Psoas muscle (tissue), 7 donors: ENCODE measurements at regions not wholly inside any gene's neighbourhood (a gene's known extent, or its start where the extent isn't known, plus 50 kb on each side); places are given as distances from the start of the nearest gene placed in this dataset.

Experiments used
- ATAC-seq, 4 donors: fragments of 200-7000 bp; cut with Tn5 transposase; one replicate each; pipeline ENCODE4 v1.9.1; 2020; ENCODE audit warnings: moderate library complexity in 3 of 4, mild to moderate bottlenecking in 2 of 4
- DNase-seq, 2 donors: peaks; one replicate each; pipeline ENCODE4 v3.0.0-alpha.2; 2020
- H3K27ac ChIP-seq: fragments of 200-600 bp; one replicate; pipeline ENCODE4 v1.8.0; 2022
- H3K27me3 ChIP-seq, 3 donors: fragments of 200-600 bp in 1 of 3; one replicate each; pipeline versions ENCODE4 v1.6.1 to v1.8.0; 2013 to 2022; ENCODE audit warnings: low read length in 2 of 3, mild to moderate bottlenecking in 2 of 3, moderate library complexity in 1 of 3; ENCODE audit not compliant: insufficient read depth in 3 of 3
- H3K36me3 ChIP-seq, 2 donors: fragments of 200-600 bp in 1 of 2; one replicate each; pipeline versions ENCODE4 v1.6.1 to v1.8.0; 2013 to 2022; ENCODE audit warnings: low read depth in 1 of 2, mild to moderate bottlenecking in 1 of 2, moderate library complexity in 1 of 2; ENCODE audit not compliant: insufficient read depth in 1 of 2
- H3K4me1 ChIP-seq: fragments of 200-600 bp; one replicate; pipeline ENCODE4 v1.8.0; 2022
- H3K4me3 ChIP-seq: fragments of 200-600 bp; one replicate; pipeline ENCODE4 v1.8.0; 2022; ENCODE audit warnings: mild to moderate bottlenecking
- H3K9me3 ChIP-seq: fragments of 200-600 bp; one replicate; pipeline ENCODE4 v1.8.0; 2022
- CTCF ChIP-seq: fragments of 200-600 bp; IDR thresholded peaks from one replicate; pipeline ENCODE4 v1.8.0; 2022; ENCODE audit warnings: antibody characterized with exemption
- WGBS, 3 donors: extraction: QIAGEN DNeasy Blood & Tissue Kit; methylation state at CpG; one replicate each; pipeline versions ENCODE4 v1.1.6 to v1.1.7; 2013; 5-methylcytosine and 5-hydroxymethylcytosine counted together
- intact Hi-C, 2 donors: fragments of 100-400 bp; cut with DNase I; formaldehyde crosslinking; loops; one replicate each; pipeline versions ENCODE4 v1.11.0 to v1.14.2; 2022
- donor health status: healthy with polysubstance abuse.
- donor health status: DM: no; HTN: no; CAD: no; lungs with moderate emphysema.
- donor health status: Bipolar disorder and iron deficiency.
- donor health status: healthy.
- donor health status: DM: yes; HTN: yes; CAD: no.
- donor health status: DM: no; HTN: no; CAD: no.
- donor health status: DM: yes; HTN: yes; CAD: no.

- H3K4me1 ChIP-seq, result no peaks in the 10 kb centered on the region
- no peaks in the 10 kb centered on the region for H3K36me3 ChIP-seq
- H3K27ac ChIP-seq, result no peak overlapping the region
- no peak overlapping the region for H3K4me3 ChIP-seq
- ATAC-seq, result no peak
- intact Hi-C loops, result no loop called here
- TF ChIP-seq CTCF, result no peak
- H3K27me3 ChIP-seq, result no peaks in the 10 kb centered on the region
- DNase-seq, result no peak
- no peaks in the 10 kb centered on the region for H3K9me3 ChIP-seq
- 86 to 89% (median 89%) methylated on average over 3 of the region's 3 CpGs for WGBS, 3 donors
Observed at GRCh38 chr21:14688412-14688811, 142.3 kb upstream of the SAMSN1 start.

- ATAC-seq (no peak), DNase-seq (no peak)
- no peaks in the 10 kb centered on the region for H3K27me3 ChIP-seq
- H3K4me1 ChIP-seq, result no peaks in the 10 kb centered on the region
- H3K36me3 ChIP-seq, result no peaks in the 10 kb centered on the region
- no peaks in the 10 kb centered on the region for H3K9me3 ChIP-seq
- no peak overlapping the region for H3K4me3 ChIP-seq
- no peak for TF ChIP-seq CTCF
- intact Hi-C loops, result no loop called here
- no peak overlapping the region for H3K27ac ChIP-seq
Observed at GRCh38 chr21:14687268-14687625, 141.1 kb upstream of the SAMSN1 start.

- no peaks in the 10 kb centered on the region for H3K36me3 ChIP-seq
- no peak for TF ChIP-seq CTCF
- no peaks in the 10 kb centered on the region for H3K9me3 ChIP-seq
- no peaks in the 10 kb centered on the region for H3K4me1 ChIP-seq
- intact Hi-C loops, result no loop called here
- ATAC-seq, result no peak
- no peak overlapping the region for H3K27ac ChIP-seq
- DNase-seq, result no peak
- WGBS, 3 donors, result 72 to 79% (median 74%) methylated on average over 8 of the region's 8 CpGs
- no peak overlapping the region for H3K4me3 ChIP-seq
- H3K27me3 ChIP-seq, result no peaks in the 10 kb centered on the region
Observed at GRCh38 chr21:14686466-14687267, 140.6 kb upstream of the SAMSN1 start.

GRCh38 chr21:14685568-14685967, 139.5 kb upstream of the SAMSN1 start:
- Histone ChIP-seq H3K27ac (no peak overlapping the region), H3K9me3 (no peaks in the 10 kb centered on the region), H3K4me3 (no peak overlapping the region), H3K36me3 (no peaks in the 10 kb centered on the region), H3K4me1 (no peaks in the 10 kb centered on the region), H3K27me3 (no peaks in the 10 kb centered on the region)
- intact Hi-C loops, result no loop called here
- ATAC-seq (no peak), DNase-seq (no peak)
- 50 to 80% (median 73%) methylated on average over 2 of the region's 2 CpGs for WGBS, 3 donors
- no peak for TF ChIP-seq CTCF

GRCh38 chr21:14684071-14684470, 138.0 kb upstream of the SAMSN1 start:
- TF ChIP-seq CTCF, result no peak
- Histone ChIP-seq H3K27me3 (no peaks in the 10 kb centered on the region), H3K9me3 (no peaks in the 10 kb centered on the region), H3K27ac (no peak overlapping the region), H3K4me3 (no peak overlapping the region), H3K4me1 (no peaks in the 10 kb centered on the region), H3K36me3 (no peaks in the 10 kb centered on the region)
- DNase-seq (no peak), ATAC-seq (no peak)
- intact Hi-C loops, result no loop called here
- 84 to 85% (median 84%) methylated on average over 4 of the region's 4 CpGs for WGBS, 3 donors
